Stomach (tissue), 8 donors: ENCODE measurements at regions not wholly inside any gene's neighbourhood (a gene's known extent, or its start where the extent isn't known, plus 50 kb on each side); places are given as distances from the start of the nearest gene placed in this dataset.
A peak's percentile ranks its signal among the peaks of the same experiment; 100 is the strongest.
"Not testable (repeated sequence)": the region's sequence is repeated elsewhere in the genome, so short reads cannot be mapped to it uniquely, and the experiment has no call there.

Experiments
- DNase-seq, 2 donors: peaks; one replicate each; pipeline versions ENCODE4 v3.0.0 to v3.0.0-alpha.2; 2013 to 2019
- H3K27ac ChIP-seq, 5 donors: fragments of 200-600 bp in 4 of 5; sonication (generic) in 4 of 5; one replicate each; pipeline ENCODE4 v1.5.1; 2013 to 2019; ENCODE audit warnings: mild to moderate bottlenecking in 1 of 5, moderate library complexity in 1 of 5
- H3K27me3 ChIP-seq, 3 donors: fragments of 200-600 bp; sonication (generic); one replicate each; pipeline ENCODE4 v1.5.1; 2017 to 2019; ENCODE audit warnings: mixed run types in 1 of 3
- H3K36me3 ChIP-seq, 4 donors: fragments of 200-600 bp; sonication (generic); 1 replicate in 3 of 4; 2 replicates in 1 of 4; pipeline ENCODE4 v1.5.1; 2016 to 2019
- H3K4me1 ChIP-seq, 4 donors: fragments of 200-600 bp; sonication (generic); one replicate each; pipeline ENCODE4 v1.5.1; 2016 to 2019
- H3K4me3 ChIP-seq, 4 donors: fragments of 200-600 bp; sonication (generic) in 3 of 4; one replicate each; pipeline ENCODE4 v1.5.1; 2016 to 2019; ENCODE audit warnings: mild to moderate bottlenecking in 1 of 4
- H3K9me3 ChIP-seq, 4 donors: fragments of 200-600 bp; sonication (generic); one replicate each; pipeline ENCODE4 v1.5.1; 2016 to 2019
- CTCF ChIP-seq, 7 experiments: fragments of 450-650 bp in 4 of 7; fragments of 200-600 bp in 3 of 7; sonication (generic) in 3 of 7; IDR thresholded peaks; one replicate each; pipeline ENCODE4 v1.5.1; 2016 to 2019; ENCODE audit warnings: antibody characterized with exemption in 7 of 7, control low read depth in 2 of 7, mild to moderate bottlenecking in 1 of 7
- EP300 ChIP-seq: sonication (generic); formaldehyde crosslinking; IDR thresholded peaks from one replicate; pipeline ENCODE4 v1.6.1; 2017; ENCODE audit warnings: antibody characterized with exemption
- POLR2A ChIP-seq, 4 donors: fragments of 450-650 bp; IDR thresholded peaks; one replicate each; pipeline ENCODE4 v1.6.1; 2016; ENCODE audit warnings: antibody characterized with exemption in 4 of 4, control low read depth in 2 of 4, mild to moderate bottlenecking in 1 of 4, moderate library complexity in 1 of 4
- POLR2AphosphoS5 ChIP-seq, 3 donors: sonication (generic); formaldehyde crosslinking; IDR thresholded peaks; one replicate each; pipeline ENCODE4 v1.6.1; 2016; ENCODE audit warnings: antibody characterized with exemption in 3 of 3
- WGBS, 5 donors: extraction: QIAGEN DNeasy Blood & Tissue Kit in 3 of 5; methylation state at CpG; one replicate each; pipeline versions ENCODE4 v1.1.5 to v1.1.7; 2013 to 2018; 5-methylcytosine and 5-hydroxymethylcytosine counted together
- intact Hi-C: fragments of 100-400 bp; cut with DNase I; formaldehyde crosslinking; loops from one replicate; pipeline ENCODE4 v1.15.1; 2023; ENCODE audit warnings: low total_unique reads
- donor health status: healthy with polysubstance abuse.
- donor health status: Bipolar disorder and iron deficiency.
- donor health status: healthy.

DNA sequence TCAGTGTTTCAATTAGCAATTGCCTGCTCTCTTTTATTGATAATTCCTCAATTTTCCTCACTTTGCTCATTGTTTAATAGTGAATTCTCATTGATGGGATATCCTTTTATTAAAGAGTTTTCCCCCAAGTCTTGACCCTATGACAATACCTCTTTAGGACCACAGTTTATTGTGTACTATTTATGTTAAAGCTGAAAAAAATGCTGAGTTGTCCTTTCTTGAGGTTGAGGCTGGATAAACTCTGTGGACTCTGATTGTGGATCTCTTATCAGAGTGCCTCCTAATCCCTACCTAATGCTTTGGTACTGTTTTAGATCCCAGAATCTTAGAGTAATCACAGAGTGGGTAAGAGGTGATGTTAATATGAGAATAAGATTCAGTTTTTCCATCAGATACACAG lies 416.3 kb upstream of the GBE1 start:
- no peaks in the 10 kb centered on the region for H3K4me1 ChIP-seq
- intact Hi-C loops = no loop called here

DNA sequence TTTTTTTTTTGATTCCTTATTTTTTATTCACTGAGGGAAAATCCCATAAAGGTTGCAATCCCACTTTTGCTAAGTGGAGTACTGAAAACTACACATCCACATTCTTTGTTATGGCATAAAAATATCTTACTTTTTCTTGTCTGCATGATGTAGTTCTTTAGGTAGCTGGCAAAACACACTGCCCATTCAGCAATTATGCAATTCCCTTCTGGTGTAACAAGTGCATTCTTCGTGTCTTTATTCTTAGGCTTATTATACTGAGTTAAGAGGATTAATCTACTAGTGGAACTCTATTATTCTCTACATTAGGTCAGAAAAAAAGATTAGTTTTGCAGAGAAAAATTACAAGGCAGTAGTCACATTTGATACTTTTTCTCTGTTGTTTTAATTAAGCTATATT lies 403.8 kb upstream of the GBE1 start:
- Histone ChIP-seq H3K9me3 (no peaks in the 10 kb centered on the region), H3K4me1 (no peaks in the 10 kb centered on the region), H3K27me3 (no peaks in the 10 kb centered on the region), H3K27ac (no peak overlapping the region), H3K36me3 (no peaks in the 10 kb centered on the region), H3K4me3 (no peak overlapping the region)
- 66 to 82% (median 76%) methylated on average over 1 of the region's 1 CpG for WGBS, 5 donors
- DNase-seq = no peak
- no peak for TF ChIP-seq POLR2AphosphoS5 (IDR thresholded peaks at IDR 0.05)
- TF ChIP-seq EP300 = no peak
- TF ChIP-seq CTCF (IDR thresholded peaks at IDR 0.05) = no peak
- no peak for TF ChIP-seq POLR2A (IDR thresholded peaks at IDR 0.05)
- intact Hi-C loops = no loop called here

More for the DNA sequence above, 416.3 kb upstream of the GBE1 start:
- H3K27me3 ChIP-seq = no peaks in the 10 kb centered on the region
- no peak for TF ChIP-seq CTCF (IDR thresholded peaks at IDR 0.05)
- no peak for TF ChIP-seq POLR2A (IDR thresholded peaks at IDR 0.05)
- TF ChIP-seq POLR2AphosphoS5 (IDR thresholded peaks at IDR 0.05) = no peak
- TF ChIP-seq EP300 = no peak
- no peaks in the 10 kb centered on the region for H3K36me3 ChIP-seq
- no peaks in the 10 kb centered on the region for H3K9me3 ChIP-seq
- no peak overlapping the region for H3K4me3 ChIP-seq
- no peak for DNase-seq
- no peak overlapping the region for H3K27ac ChIP-seq

DNA sequence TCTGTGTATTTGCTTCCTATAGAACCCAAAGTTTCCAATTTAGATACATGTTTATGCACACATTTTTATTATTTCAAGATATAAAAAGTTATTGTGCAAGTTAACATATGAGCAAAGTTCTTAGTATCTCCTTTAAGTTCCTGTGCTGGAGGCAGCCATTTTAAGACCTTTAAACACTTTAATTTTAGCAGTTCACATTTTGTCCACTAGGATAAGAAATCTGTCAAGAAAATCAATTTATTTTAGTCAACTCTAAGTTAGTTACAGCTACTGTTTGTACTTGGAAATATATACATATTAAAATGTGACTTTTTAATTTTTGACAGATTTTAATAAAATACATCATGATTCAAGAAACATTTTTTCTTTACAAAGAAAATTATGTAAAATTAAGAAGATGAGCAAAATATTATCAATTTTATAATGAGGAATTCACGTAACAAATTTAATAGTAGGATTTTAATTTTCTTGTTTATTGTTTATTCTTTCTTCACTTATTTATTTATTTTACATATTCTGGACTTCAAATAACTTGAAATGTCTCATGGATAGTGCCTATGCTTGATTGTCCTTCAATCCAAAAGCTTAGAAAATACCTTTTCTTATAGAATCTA lies 402.6 kb upstream of the GBE1 start:
- H3K9me3 ChIP-seq = no peaks in the 10 kb centered on the region
- TF ChIP-seq POLR2A (IDR thresholded peaks at IDR 0.05) (no peak), CTCF (IDR thresholded peaks at IDR 0.05) (peak in 1 of 7 experiments; percentile 28)
- intact Hi-C loops = no loop called here

GRCh38 chr3:82157952-82158351 lies 396.5 kb upstream of the GBE1 start:
- Histone ChIP-seq H3K27ac (no peak overlapping the region), H3K4me1 (no peaks in the 10 kb centered on the region), H3K9me3 (no peaks in the 10 kb centered on the region), H3K4me3 (no peak overlapping the region), H3K27me3 (no peaks in the 10 kb centered on the region), H3K36me3 (no peaks in the 10 kb centered on the region)
- no peak for DNase-seq
- WGBS, 5 donors = 82 to 91% (median 88%) methylated on average over 5 of the region's 5 CpGs
- no peak for TF ChIP-seq CTCF (IDR thresholded peaks at IDR 0.05)
- no peak for TF ChIP-seq POLR2AphosphoS5 (IDR thresholded peaks at IDR 0.05)
- TF ChIP-seq EP300 = no peak
- TF ChIP-seq POLR2A (IDR thresholded peaks at IDR 0.05) = no peak
- intact Hi-C loops = no loop called here

More for the DNA sequence above, 402.6 kb upstream of the GBE1 start:
- Histone ChIP-seq H3K27ac (no peak overlapping the region), H3K27me3 (no peaks in the 10 kb centered on the region), H3K4me3 (no peak overlapping the region), H3K4me1 (no peaks in the 10 kb centered on the region), H3K36me3 (no peaks in the 10 kb centered on the region)
- DNase-seq = no peak
- WGBS, 5 donors = 92 to 98% (median 92%) methylated on average over 1 of the region's 1 CpG

- DNase-seq, intact Hi-C loops, H3K27me3 ChIP-seq, H3K4me1 ChIP-seq, H3K9me3 ChIP-seq, H3K27ac ChIP-seq, H3K4me3 ChIP-seq, H3K36me3 ChIP-seq: not testable (repeated sequence)
- WGBS, 5 donors = 30 to 48% (median 43%) methylated on average over 1 of the region's 1 CpG
Measured at GRCh38 chr3:82153892-82154291, 392.4 kb upstream of the GBE1 start.
